ENCODE measurements at regions not wholly inside any gene's neighbourhood (a gene's known extent, or its start where the extent isn't known, plus 50 kb on each side); places are given as distances from the start of the nearest gene placed in this dataset.
"Not testable (repeated sequence)": the region's sequence is repeated elsewhere in the genome, so short reads cannot be mapped to it uniquely, and the experiment has no call there.

GRCh38 chr5:126002222-126002897, 420.8 kb upstream of the GRAMD2B start:
- no peak for DNase-seq

- no peak for DNase-seq
Measured at GRCh38 chr5:126003309-126003708, 419.9 kb upstream of the GRAMD2B start.

- DNase-seq = no peak
Measured at GRCh38 chr5:126004636-126005035, 418.6 kb upstream of the GRAMD2B start.

GRCh38 chr5:126007841-126008240, 415.4 kb upstream of the GRAMD2B start:
- DNase-seq = no peak

GRCh38 chr5:126009566-126009965, 413.6 kb upstream of the GRAMD2B start:
- no peak for DNase-seq

- DNase-seq = not testable (repeated sequence)
Measured at GRCh38 chr5:126011526-126011925, 411.7 kb upstream of the GRAMD2B start.

- no peak for DNase-seq
Measured at GRCh38 chr5:126014676-126015075, 408.5 kb upstream of the GRAMD2B start.

- DNase-seq = no peak
Measured at GRCh38 chr5:126015235-126016181, 407.7 kb upstream of the GRAMD2B start.

GRCh38 chr5:126016256-126016655, 407.0 kb upstream of the GRAMD2B start:
- DNase-seq = no peak

GRCh38 chr5:126017096-126017495, 406.1 kb upstream of the GRAMD2B start:
- no peak for DNase-seq

GRCh38 chr5:126020770-126021169, 402.4 kb upstream of the GRAMD2B start:
- DNase-seq = no peak

GRCh38 chr5:126023994-126024441, 399.2 kb upstream of the GRAMD2B start:
- DNase-seq = no peak

GRCh38 chr5:126027149-126027548, 396.1 kb upstream of the GRAMD2B start:
- DNase-seq = no peak

GRCh38 chr5:126027652-126028051, 395.6 kb upstream of the GRAMD2B start:
- no peak for DNase-seq

GRCh38 chr5:126028336-126028735, 394.9 kb upstream of the GRAMD2B start:
- no peak for DNase-seq

GRCh38 chr5:126029282-126029681, 393.9 kb upstream of the GRAMD2B start:
- DNase-seq = not testable (repeated sequence)

GRCh38 chr5:126030698-126031097, 392.5 kb upstream of the GRAMD2B start:
- DNase-seq = no peak

GRCh38 chr5:126031989-126032716, 391.1 kb upstream of the GRAMD2B start:
- DNase-seq = no peak

GRCh38 chr5:126043688-126044087, 379.5 kb upstream of the GRAMD2B start:
- no peak for DNase-seq

GRCh38 chr5:126044111-126044668, 379.0 kb upstream of the GRAMD2B start:
- DNase-seq = no peak

- no peak for DNase-seq
Measured at GRCh38 chr5:126044931-126045565, 378.2 kb upstream of the GRAMD2B start.

GRCh38 chr5:126046318-126046717, 376.9 kb upstream of the GRAMD2B start:
- DNase-seq = no peak
